ENCODE measurements at regions not wholly inside any gene's neighbourhood (a gene's known extent, or its start where the extent isn't known, plus 50 kb on each side); places are given as distances from the start of the nearest gene placed in this dataset.

DNA sequence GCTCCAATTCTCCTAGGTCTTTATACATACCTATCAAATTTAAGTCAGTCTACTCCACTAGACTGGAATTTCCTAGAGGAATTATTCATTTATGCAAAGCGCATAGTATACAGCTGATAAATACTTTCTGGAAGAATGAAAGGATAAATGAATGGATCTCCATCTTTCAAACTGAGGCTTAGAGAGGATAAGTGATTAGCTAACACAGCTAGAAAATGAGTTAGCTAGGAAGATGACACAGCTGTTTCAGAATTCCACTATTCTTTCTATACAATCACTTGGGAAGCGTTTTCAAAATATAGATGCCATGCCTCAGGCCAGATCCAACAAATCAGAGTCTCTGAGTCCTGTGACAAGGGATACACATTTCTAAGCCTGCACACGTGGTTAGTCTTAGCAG is 1146.6 kb upstream of the ZEB2 start:
- DNase-seq (ENCODE audit: low read depth in 2 of 2): no peak

DNA sequence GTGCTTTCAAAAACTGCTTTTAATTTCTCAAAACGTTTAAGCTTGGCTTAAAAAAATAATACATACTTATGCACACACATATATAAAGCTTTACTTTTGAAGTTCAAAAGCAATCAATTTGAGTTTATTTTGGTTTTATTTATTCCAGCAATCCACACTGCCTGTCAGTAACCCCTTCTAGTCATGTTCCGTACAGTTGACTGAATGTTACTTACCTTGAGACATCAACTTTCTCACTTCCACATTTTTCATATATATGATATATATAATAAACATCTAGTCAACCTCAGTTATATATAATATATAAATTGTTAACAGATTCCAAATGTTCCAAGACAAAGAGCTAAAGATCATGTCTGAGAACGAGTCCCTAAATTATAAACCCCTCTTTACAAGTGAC is 1137.3 kb upstream of the ZEB2 start:
- DNase-seq (ENCODE audit: low read depth in 2 of 2): no peak

- no peak for DNase-seq (ENCODE audit: low read depth in 2 of 2)
These were observed 1135.3 kb upstream of the ZEB2 start for GRCh38 chr2:145655165-145655765.

- no peak for DNase-seq (ENCODE audit: low read depth in 2 of 2)
These were observed 1134.8 kb upstream of the ZEB2 start for GRCh38 chr2:145654746-145655145.

- DNase-seq (ENCODE audit: low read depth in 2 of 2): no peak
These were observed 1134.2 kb upstream of the ZEB2 start for GRCh38 chr2:145654156-145654555.

DNA sequence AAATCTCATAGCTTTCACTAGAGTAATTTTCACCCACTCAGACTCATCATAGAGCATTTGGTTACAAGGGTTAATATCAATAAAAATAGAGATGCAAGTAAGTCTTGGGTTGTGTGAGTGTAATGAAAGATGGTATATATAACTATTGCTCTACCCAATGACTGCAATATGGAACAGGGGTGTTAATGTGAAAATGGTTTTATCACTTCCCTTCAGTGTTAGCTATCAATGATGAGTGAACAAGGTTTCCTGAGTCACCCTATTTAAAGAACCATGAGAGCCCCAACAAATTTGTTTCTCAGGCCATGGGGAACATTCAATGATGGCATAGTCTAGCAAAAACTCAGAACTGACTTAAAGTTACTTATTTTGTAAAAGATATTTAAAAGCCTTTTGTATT is 1133.6 kb upstream of the ZEB2 start:
- no peak for DNase-seq (ENCODE audit: low read depth in 2 of 2)

- no peak for DNase-seq (ENCODE audit: low read depth in 2 of 2)
These were observed 1132.9 kb upstream of the ZEB2 start for GRCh38 chr2:145652571-145653545.

- no peak for DNase-seq (ENCODE audit: low read depth in 2 of 2)
These were observed 1132.1 kb upstream of the ZEB2 start for GRCh38 chr2:145652036-145652435.

DNA sequence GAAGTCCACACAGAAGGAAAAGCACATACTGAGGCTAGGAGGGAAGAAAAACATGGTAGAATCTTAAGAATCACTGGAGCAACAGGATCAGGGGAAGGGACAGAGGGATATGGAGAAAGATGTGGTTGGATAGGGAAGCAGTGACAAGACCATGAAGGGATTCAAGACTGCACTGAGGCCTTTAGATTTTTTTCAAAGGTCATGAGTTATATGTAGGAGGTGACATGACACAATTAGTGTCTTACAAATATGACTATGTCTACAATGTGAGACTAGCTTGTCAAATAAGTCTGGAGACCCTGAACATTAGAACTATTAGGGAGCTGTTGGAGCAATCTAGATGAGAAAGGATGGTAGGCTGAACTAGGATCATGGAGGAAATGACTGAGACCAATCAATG is 1130.3 kb upstream of the ZEB2 start:
- no peak for DNase-seq (ENCODE audit: low read depth in 2 of 2)

GRCh38 chr2:145649061-145649460 is 1129.1 kb upstream of the ZEB2 start:
- DNase-seq (ENCODE audit: low read depth in 2 of 2): no peak

DNA sequence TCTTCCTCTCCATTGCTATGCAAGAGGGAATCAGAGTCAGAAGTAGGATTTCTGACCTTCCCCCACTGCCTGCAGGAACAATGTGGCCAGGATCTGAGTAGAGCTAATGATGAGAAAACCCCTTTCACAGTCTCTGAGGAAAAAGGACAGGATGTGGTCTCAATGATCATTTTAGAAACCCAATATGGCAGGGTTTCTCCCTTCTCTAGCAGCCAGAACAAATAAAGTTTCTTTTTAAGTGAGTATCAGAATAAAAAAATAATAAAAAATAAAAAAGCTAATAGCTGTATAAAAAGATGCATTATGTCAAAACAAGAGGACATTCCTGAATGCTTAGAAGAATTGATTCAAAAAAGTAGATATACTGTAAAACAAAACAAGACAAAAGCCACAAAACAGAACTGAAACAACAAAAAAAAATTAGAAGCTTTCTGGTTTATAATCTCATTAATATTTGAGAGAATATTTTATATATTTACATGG is 1124.9 kb upstream of the ZEB2 start:
- no peak for DNase-seq (ENCODE audit: low read depth in 2 of 2)

DNA sequence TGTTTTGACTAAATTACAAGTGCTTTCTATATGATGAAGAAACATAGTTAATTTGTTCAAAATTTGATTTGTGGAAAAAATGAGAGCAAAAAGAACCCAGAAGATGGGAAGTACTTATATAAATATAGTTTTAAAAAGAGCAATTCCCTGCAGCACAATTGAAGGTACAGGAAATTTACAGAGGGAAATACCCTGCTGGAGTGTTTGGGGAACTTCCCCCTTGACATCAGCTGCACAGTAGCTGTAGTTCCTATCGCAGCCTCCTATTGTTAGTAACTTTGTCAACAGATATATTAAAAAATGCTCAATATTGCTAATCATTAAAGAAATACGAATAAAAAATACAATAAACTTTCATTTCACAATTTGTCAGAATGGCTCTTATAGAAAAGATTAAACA is 1118.8 kb upstream of the ZEB2 start:
- DNase-seq (ENCODE audit: low read depth in 2 of 2): no peak

DNA sequence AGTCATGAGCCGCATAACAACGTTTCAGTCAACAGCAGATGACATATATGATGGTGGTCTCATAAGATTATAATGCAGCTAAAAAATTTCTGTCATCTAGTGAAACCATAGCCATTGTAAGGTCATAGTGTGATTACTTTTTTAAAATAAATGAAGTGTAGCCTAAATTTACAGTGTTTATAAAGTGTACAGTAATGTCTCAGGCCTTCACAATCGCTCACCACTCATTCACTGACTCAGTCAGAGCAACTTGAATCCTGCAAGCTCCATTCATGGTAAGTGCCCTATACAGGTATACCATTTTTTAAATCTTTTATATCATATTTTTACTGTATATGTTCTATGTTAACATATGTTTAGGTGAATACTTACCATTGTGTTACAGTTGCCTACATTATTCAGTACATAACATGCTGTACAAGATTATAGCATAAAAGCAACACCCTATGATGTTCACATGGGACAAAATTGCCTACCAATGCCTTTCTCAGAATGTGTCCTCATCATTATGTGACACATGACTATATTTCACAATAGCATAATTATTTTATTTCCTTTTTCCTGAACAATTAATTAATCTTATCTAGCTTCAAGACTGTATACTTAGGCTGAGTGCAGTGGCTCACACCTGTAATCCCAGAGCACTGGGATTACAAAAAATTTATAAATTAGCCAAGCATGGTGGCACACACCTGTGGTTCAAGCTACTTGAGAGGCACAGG is 1115.9 kb upstream of the ZEB2 start:
- no peak for DNase-seq (ENCODE audit: low read depth in 2 of 2)

GRCh38 chr2:145631561-145631960 is 1111.6 kb upstream of the ZEB2 start:
- DNase-seq (ENCODE audit: low read depth in 2 of 2): no peak

DNA sequence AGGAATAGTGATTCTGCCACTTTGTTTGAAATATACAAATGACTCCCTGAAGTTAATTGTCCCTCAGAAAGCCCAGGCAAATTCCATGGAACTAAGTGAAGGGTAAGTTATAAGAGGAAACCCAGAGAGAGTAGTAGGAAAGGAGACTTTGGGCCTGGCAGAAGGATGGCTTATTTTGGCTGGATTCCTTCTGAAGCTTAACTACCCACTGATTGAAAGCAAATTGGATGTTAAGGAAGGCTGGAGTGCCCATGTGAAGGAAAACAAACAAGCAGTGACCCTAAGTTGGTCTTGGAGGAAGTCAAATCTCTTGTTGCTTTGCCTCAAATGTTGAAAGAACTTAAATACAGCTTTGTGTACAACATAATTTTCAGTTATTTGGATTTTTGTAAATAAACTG is 1106.4 kb upstream of the ZEB2 start:
- no peak for DNase-seq (ENCODE audit: low read depth in 2 of 2)

DNA sequence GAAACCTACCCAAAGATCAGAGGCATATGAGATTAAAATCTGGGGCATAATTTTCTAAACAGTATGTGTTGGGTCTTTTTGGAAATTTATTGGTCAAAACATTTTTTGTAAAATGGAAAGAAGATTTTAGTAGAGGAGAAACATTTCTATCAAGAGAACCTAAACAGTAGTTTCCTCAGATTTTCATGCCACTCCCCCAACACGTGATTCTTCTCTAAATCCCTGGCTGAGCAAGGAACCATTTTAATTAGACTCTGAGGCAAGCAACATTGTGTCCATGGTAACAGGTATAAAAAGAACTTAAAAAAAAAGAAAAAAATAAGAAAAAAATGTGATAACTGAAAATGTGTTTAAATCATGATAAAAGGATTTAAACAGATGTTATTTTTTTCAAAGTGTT is 1105.2 kb upstream of the ZEB2 start:
- DNase-seq (ENCODE audit: low read depth in 2 of 2): no peak

DNA sequence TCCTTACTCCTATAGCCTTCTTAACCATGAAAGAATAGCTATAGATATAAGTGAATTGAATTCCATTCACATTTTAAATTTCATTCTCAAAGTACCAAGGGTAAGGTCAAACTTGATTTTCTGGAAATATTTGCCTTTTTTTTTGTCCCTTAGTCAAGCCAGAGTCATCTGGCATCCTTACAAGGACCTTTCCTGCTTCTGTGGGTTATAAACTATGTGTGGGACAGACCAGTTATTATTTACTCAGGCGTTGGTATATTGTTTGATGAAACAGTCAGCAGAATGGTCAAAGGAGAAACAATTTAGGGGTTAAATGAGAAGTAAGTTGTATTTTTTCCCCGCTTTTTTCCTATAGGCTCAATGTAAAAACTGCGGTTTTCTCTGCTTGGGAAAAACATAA is 1103.2 kb upstream of the ZEB2 start:
- DNase-seq (ENCODE audit: low read depth in 2 of 2): no peak

- no peak for DNase-seq (ENCODE audit: low read depth in 2 of 2)
These were observed 1102.4 kb upstream of the ZEB2 start for GRCh38 chr2:145622285-145622684.

DNA sequence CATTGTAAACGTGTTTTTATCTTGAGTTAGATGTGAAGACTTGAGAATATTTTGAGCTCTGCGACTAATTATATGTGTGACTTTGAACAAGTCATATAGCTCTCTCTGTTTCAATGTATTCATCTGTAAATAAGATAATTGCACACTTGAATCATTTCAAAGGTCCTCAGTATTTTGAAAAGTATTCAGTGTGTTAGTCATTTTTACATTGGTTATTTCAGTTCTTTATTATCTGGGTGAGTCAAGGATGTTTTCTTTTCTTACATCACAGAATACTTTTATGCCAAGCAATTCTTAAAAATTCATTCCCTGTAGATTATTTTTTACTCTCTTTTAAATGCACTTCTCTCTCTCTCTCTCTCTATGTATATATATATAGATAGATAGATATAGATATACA is 1098.0 kb upstream of the ZEB2 start:
- DNase-seq (ENCODE audit: low read depth in 2 of 2): no peak

DNA sequence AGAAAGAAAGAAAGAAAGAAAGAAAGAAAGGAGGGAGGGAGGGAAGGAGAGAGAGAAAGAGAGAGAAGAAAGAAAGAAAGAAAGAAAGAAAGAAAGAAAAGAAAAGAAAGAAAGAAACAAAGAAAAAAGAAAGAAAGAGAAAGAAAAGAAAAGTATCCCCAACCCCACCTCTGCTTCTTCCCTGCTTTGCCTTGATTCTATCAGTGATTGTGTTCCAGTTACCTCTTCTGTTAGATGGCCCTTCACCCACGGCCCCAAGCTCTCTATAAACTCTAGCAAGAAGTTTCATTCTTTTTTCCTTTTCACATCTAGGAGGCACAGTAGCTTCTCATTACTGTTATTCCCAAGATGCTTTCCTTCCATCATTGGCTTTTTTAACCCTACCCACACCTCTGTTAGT is 1097.5 kb upstream of the ZEB2 start:
- DNase-seq (ENCODE audit: low read depth in 2 of 2): no peak

DNA sequence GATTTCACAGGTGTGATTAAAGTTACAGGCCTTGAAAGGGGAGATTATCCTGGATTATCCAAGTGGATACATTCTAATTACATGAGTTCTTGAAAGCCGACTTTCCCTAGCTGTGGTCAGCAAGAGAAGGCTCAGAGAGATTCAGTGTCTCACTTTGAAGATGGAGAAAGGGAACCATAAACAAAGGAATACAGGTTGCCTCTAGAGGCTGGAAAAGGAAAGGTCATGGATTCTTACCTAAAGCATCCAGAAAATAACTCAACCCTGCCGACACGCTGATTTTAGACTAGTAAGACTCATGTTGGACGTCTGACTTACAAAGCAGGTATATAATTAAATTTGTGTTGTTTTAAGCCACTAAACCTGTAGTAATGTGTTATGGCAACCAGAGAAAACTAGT is 1095.7 kb upstream of the ZEB2 start:
- DNase-seq (ENCODE audit: low read depth in 2 of 2): no peak

- DNase-seq (ENCODE audit: low read depth in 2 of 2): no peak
These were observed 1090.0 kb upstream of the ZEB2 start for GRCh38 chr2:145609951-145610350.

Data from stimulated activated CD8-positive, alpha-beta memory T cell treated with anti-CD3 and anti-CD28 coated beads, Interleukin-2, amount 100 ng/mL, for 1 hour (primary cell).